Activated CD4-positive, alpha-beta T cell treated with anti-CD3 and anti-CD28 coated beads, Interleukin-2, amount 50 U/mL, for 16 hours (primary cell): ENCODE measurements at regions not wholly inside any gene's neighbourhood (a gene's known extent, or its start where the extent isn't known, plus 50 kb on each side); places are given as distances from the start of the nearest gene placed in this dataset.
"Not testable (repeated sequence)": the region's sequence is repeated elsewhere in the genome, so short reads cannot be mapped to it uniquely, and the experiment has no call there.

ENCODE experiments used
- DNase-seq: peaks from one replicate; pipeline ENCODE4 v3.0.0-alpha.2; 2020

DNA sequence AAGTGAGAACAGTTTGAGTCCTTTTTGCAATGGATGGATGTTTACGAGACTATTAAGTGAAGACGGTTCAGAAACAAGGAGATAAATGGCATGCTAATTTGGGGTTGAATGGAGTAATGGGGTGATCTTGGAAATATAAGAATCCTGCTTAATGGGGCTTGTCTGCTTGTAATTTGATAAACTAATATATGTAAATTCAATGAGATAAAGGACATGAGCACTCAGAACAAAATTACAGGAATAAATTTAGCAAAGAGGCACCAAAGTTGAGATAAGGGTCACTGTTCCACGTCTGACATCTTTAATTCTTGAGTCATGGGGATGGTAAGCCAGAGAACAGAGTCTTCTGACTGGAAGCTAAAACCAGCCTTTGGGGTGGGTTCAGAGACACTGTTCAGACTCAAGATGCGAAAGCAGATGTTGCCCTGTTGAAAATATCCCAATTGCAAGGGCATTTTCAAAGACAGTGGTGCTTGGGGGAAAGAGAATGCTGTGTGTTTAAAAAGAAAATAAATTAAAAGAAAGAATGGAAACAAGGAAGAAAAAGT lies 67.8 kb upstream of the CHRNB4 start:
- no peak for DNase-seq

DNA sequence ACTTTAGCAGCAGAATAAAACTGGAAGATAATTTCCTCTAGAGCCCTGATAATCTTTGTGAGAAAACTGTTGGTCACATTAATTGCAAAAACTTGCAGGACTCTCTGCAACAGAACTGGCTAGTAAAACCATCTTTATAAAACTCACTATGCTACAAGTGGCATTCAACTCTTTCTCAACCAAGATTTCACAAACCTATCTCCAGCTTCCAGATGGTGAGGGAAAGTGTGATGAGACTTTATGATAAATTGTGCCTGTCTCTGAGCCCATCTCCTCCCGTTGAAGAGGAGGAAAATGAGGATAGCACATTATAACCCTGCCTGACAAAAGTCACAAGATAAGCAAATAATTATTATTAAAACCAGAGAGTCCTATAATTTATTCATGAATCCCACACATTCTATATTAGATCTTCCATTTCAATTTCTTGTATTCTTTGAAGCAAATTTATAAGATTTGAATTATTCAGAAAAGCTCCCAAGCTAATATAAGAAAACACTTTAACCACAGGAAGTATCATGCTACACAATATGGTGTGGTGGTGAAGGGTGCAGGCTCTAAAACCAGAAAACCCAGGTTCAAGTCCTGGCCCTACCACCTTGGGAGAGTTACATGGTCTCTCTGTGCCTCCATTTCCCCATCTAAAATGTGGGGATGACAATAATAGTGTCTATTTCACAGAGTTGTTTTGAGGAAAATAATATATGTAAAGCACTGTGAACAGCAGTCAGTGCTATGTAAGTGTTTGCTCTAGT lies 65.6 kb upstream of the CHRNB4 start:
- peak; percentile 12 for DNase-seq

DNA sequence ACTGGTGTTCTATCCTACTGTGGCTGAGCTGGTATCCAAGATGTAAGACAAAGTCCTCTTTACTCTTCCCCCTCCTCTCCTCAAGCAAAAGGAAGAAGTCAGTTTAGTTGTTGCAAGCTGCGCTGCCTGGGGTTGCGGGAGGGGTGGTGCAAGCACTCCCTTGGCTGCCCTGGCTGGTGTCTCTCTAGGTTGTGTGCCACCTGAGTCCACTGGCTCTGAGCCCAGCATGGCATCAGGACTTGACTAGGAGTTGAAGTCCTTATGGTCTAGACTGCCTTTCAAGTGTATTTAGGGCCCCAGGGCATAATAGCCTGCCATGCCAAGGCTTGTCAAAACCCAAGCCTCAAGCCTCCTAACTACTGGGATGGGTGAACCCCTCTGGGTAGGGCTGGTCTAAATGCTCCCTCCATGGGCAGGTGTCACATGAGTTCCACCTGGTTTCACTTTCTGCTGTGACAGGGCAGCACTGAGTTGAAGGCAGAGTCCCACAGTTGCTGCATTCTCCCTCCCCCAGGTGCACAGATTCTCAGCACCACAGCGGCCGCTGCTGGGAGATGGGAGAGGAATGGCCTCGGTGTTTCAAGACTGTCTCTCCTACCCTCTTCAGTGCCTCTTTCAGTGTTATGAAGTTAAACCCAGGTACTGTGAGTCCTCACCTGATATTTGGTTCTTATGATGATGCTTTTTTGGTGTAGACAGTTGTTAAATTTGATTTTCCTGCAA lies 62.5 kb upstream of the CHRNB4 start:
- not testable (repeated sequence) for DNase-seq

- no peak for DNase-seq
Observed at GRCh38 chr15:78702609-78703333, 61.8 kb upstream of the CHRNB4 start.

- DNase-seq, result no peak
Observed at GRCh38 chr15:78697449-78697848, 56.4 kb upstream of the CHRNB4 start.

- no peak for DNase-seq
Observed at GRCh38 chr15:78696436-78696835, 55.4 kb upstream of the CHRNB4 start.

GRCh38 chr15:78695854-78696253 lies 54.8 kb upstream of the CHRNB4 start:
- no peak for DNase-seq

- no peak for DNase-seq
Observed at GRCh38 chr15:78695046-78695671, 54.1 kb upstream of the CHRNB4 start.

DNA sequence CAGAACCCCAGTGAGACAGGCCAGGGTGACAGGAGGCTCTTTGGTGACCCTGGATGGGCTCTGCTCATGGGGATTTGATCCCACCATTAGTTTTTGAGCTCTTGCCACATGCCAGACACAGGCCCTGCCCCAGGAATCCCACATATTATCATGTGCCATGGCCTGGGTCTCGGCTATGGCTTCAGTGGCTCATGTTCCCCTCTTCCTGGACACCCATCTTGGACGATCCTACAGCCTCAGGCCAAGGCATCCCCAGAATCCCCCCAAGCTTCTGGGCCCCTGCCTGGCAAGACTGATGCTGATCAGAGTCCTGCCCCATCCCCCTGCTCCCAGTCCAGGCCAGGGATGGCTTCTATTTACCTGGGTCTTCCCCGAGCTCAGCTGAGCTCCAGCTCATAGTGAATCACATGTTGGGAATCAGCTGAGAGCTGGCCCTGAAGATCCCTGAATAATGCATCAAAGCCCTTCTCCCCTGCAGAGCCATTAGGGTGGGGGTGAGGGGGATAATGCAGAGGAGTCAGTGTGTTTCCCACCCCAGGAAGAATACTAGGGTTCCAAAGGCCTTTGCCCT lies 50.9 kb upstream of the CHRNB4 start:
- no peak for DNase-seq

DNA sequence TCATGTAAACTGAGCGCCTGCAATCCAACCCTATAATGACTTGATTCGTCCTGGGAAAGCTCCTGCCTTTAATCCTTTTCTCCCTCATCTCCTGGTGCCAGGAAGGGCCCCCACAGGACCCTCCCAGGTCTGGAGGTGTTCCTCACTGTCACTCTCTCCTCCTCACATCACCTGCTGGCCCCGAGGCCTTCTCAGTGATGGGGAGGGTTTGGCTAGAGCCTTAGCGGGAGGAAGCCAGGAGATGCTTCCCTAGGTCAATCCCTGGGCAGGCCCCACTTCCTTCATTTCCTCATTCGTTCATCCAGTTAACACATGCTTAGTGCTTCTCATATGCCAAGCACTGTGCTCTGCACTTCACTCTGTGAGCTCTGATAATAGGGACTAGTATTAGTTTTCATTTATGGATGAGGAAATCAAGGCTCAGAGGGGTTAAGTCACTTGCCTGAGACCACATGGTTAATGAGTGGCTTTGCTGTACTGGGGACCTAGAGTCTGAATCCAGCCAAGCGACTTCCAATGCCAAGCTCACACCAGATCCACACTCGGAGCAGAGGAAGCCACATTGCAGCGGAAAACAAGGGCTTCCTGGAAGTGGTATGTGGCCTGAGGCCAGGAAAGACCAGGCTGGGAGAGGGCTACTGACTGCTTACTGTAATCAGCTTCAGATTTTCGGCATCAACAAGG lies 50.3 kb upstream of the CHRNB4 start:
- DNase-seq, result no peak
